ENCODE measurements at regions not wholly inside any gene's neighbourhood (a gene's known extent, or its start where the extent isn't known, plus 50 kb on each side); places are given as distances from the start of the nearest gene placed in this dataset.
"Not testable (repeated sequence)": the region's sequence is repeated elsewhere in the genome, so short reads cannot be mapped to it uniquely, and the experiment has no call there.

DNA sequence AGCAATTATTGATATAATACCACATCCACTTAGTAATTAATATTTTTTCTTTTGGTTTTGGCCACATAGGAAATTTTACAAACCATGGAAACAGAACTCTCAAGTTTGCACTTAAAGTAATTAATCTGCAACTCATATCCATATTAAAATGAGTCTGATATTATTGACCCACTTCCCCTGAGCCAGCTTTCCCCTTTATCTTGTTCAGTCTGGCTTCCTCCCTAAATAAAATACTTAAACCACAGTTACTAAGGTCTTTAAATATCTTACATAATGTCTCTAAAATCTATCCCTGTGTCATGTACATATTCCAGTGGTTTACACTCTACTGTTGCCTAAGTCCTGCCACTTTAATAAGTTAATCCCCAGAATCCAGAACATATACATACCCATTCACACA lies 564.9 kb upstream of the FSHR start:
- Histone ChIP-seq H3K9me3 (no peaks in the 10 kb centered on the region), H3K4me1 (no peaks in the 10 kb centered on the region), H3K4me3 (no peak overlapping the region), H3K27me3 (no peaks in the 10 kb centered on the region), H3K36me3 (no peaks in the 10 kb centered on the region), H3K27ac (no peak overlapping the region)
- intact Hi-C loops (cut with DNase I; ENCODE audit: low total_unique reads) = no loop called here
- no peak for DNase-seq (ENCODE audit: low spot score in 2 of 2)
- TF ChIP-seq, protein P1, sequence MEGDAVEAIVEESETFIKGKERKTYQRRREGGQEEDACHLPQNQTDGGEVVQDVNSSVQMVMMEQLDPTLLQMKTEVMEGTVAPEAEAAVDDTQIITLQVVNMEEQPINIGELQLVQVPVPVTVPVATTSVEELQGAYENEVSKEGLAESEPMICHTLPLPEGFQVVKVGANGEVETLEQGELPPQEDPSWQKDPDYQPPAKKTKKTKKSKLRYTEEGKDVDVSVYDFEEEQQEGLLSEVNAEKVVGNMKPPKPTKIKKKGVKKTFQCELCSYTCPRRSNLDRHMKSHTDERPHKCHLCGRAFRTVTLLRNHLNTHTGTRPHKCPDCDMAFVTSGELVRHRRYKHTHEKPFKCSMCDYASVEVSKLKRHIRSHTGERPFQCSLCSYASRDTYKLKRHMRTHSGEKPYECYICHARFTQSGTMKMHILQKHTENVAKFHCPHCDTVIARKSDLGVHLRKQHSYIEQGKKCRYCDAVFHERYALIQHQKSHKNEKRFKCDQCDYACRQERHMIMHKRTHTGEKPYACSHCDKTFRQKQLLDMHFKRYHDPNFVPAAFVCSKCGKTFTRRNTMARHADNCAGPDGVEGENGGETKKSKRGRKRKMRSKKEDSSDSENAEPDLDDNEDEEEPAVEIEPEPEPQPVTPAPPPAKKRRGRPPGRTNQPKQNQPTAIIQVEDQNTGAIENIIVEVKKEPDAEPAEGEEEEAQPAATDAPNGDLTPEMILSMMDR (IDR thresholded peaks at IDR 0.05) = no peak
- TF ChIP-seq POLR2A (IDR thresholded peaks at IDR 0.05) = no peak
- no peak for TF ChIP-seq POLR2AphosphoS5 (IDR thresholded peaks at IDR 0.05)

GRCh38 chr2:49715597-49715996 lies 561.3 kb upstream of the FSHR start:
- intact Hi-C loops (cut with DNase I; ENCODE audit: low total_unique reads) = no loop called here
- no peaks in the 10 kb centered on the region for H3K27me3 ChIP-seq
- no peaks in the 10 kb centered on the region for H3K9me3 ChIP-seq

GRCh38 chr2:49714454-49714853 lies 560.1 kb upstream of the FSHR start:
- no peaks in the 10 kb centered on the region for H3K36me3 ChIP-seq
- intact Hi-C loops (cut with DNase I; ENCODE audit: low total_unique reads) = no loop called here
- H3K27me3 ChIP-seq = no peaks in the 10 kb centered on the region
- no peak overlapping the region for H3K4me3 ChIP-seq
- H3K27ac ChIP-seq = no peak overlapping the region
- H3K9me3 ChIP-seq = no peaks in the 10 kb centered on the region
- DNase-seq (ENCODE audit: low spot score in 2 of 2) = no peak
- no peak for TF ChIP-seq POLR2AphosphoS5 (IDR thresholded peaks at IDR 0.05)
- TF ChIP-seq, protein P1 (IDR thresholded peaks at IDR 0.05) = no peak
- TF ChIP-seq POLR2A (IDR thresholded peaks at IDR 0.05) = no peak
- no peaks in the 10 kb centered on the region for H3K4me1 ChIP-seq

More at GRCh38 chr2:49715597-49715996, 561.3 kb upstream of the FSHR start:
- no peak for DNase-seq (ENCODE audit: low spot score in 2 of 2)
- no peaks in the 10 kb centered on the region for H3K36me3 ChIP-seq
- no peak for TF ChIP-seq POLR2AphosphoS5 (IDR thresholded peaks at IDR 0.05)
- TF ChIP-seq, protein P1 (IDR thresholded peaks at IDR 0.05) = no peak
- no peaks in the 10 kb centered on the region for H3K4me1 ChIP-seq
- H3K27ac ChIP-seq = peak overlapping the region in 1 of 2 donors; percentile 65
- no peak overlapping the region for H3K4me3 ChIP-seq

DNA sequence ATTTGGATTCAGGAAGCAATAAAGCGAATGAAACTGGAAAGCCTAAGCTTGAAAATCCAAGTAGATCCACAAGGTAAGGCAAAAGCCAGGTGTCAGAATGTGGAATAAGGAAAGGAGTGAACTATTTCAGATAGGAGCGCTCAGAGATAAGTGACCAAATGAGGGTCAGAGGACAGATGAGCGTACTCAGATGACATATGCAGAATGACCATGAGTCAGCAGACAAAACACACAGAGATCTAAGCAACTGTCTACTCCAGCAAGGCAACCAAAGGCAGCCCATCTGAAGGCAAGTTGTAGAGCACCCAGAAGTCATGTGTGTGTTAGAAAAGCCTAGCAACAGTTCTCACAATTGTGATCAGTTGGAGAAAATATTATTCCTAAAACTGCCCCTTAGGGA lies 548.4 kb upstream of the FSHR start:
- DNase-seq (ENCODE audit: low spot score in 2 of 2) = no peak
- Histone ChIP-seq H3K27ac (no peak overlapping the region), H3K9me3 (no peaks in the 10 kb centered on the region), H3K36me3 (no peaks in the 10 kb centered on the region), H3K27me3 (no peaks in the 10 kb centered on the region), H3K4me1 (no peaks in the 10 kb centered on the region), H3K4me3 (no peak overlapping the region)
- intact Hi-C loops (cut with DNase I; ENCODE audit: low total_unique reads) = no loop called here
- TF ChIP-seq POLR2AphosphoS5 (IDR thresholded peaks at IDR 0.05) (no peak), POLR2A (IDR thresholded peaks at IDR 0.05) (no peak)
- TF ChIP-seq, protein P1 (IDR thresholded peaks at IDR 0.05) = no peak

DNA sequence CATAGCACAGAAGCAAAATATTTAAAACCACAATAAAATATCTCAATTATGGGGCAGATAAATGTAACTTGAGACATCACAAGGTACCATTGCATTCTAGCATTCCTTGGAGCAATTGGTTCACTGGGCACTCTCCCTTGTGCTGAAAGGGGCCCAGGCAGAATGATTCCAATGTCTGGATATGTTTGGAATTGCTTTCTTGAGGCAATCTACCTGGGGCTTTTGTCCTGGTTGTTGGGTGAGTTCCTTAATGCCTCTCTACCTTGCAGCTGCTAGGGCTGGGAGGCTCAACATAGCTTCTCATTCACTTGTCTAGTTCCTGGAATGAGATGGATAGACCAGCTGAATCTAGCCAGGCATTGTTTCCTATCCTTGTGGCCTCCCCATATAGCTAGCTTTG lies 539.6 kb upstream of the FSHR start:
- H3K27me3 ChIP-seq = no peaks in the 10 kb centered on the region
- TF ChIP-seq POLR2A (IDR thresholded peaks at IDR 0.05) (no peak), POLR2AphosphoS5 (IDR thresholded peaks at IDR 0.05) (no peak)
- TF ChIP-seq, protein P1 (IDR thresholded peaks at IDR 0.05) = no peak
- no peak for DNase-seq (ENCODE audit: low spot score in 2 of 2)
- H3K4me1 ChIP-seq = no peaks in the 10 kb centered on the region
- intact Hi-C loops (cut with DNase I; ENCODE audit: low total_unique reads) = no loop called here
- no peaks in the 10 kb centered on the region for H3K9me3 ChIP-seq
- H3K36me3 ChIP-seq = no peaks in the 10 kb centered on the region
- no peak overlapping the region for H3K4me3 ChIP-seq
- no peak overlapping the region for H3K27ac ChIP-seq

DNA sequence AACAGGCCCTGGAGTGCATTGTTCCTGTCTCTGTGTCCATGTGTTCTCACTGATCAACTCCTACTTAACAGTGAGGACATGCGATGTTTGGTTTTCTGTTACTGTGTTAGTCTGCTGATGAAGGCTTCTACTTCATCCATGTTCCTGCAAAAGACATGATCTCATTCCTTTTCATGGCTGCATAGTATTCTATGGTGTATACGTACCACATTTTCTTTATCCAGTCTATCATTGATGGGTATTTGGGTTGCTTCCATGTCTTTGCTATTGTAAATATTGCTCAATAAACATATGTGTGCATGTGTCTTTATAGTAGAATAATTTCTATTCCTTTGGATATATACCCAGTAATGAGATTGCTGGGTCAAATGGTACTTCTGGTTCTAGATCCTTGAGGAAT lies 537.7 kb upstream of the FSHR start:
- intact Hi-C loops (cut with DNase I; ENCODE audit: low total_unique reads); H3K9me3 ChIP-seq; H3K27me3 ChIP-seq; H3K4me1 ChIP-seq; DNase-seq (ENCODE audit: low spot score in 2 of 2); H3K27ac ChIP-seq; H3K4me3 ChIP-seq; H3K36me3 ChIP-seq: not testable (repeated sequence)
